Mucosa of rectum (tissue), 2 donors: ENCODE measurements at regions not wholly inside any gene's neighbourhood (a gene's known extent, or its start where the extent isn't known, plus 50 kb on each side); places are given as distances from the start of the nearest gene placed in this dataset.
A peak's percentile ranks its signal among the peaks of the same experiment; 100 is the strongest.

Experiments used
- H3K27ac ChIP-seq, 2 donors: one replicate each; pipeline ENCODE4 v1.7.0; 2013; ENCODE audit warnings: inconsistent platforms in 2 of 2, low read depth in 2 of 2, low read length in 2 of 2
- H3K27me3 ChIP-seq, 2 donors: one replicate each; pipeline ENCODE4 v1.7.0; 2013; ENCODE audit warnings: low read length in 2 of 2; ENCODE audit not compliant: control insufficient read depth in 2 of 2, insufficient read depth in 2 of 2
- H3K36me3 ChIP-seq, 2 donors: one replicate each; pipeline ENCODE4 v1.7.0; 2013; ENCODE audit warnings: low read length in 2 of 2; ENCODE audit not compliant: control insufficient read depth in 2 of 2, insufficient read depth in 2 of 2
- H3K4me1 ChIP-seq, 2 donors: one replicate each; pipeline ENCODE4 v1.7.0; 2013; ENCODE audit warnings: low read length in 2 of 2, mild to moderate bottlenecking in 1 of 2; ENCODE audit not compliant: control insufficient read depth in 2 of 2, insufficient read depth in 2 of 2
- H3K4me3 ChIP-seq, 2 donors: one replicate each; pipeline ENCODE4 v1.7.0; 2013; ENCODE audit warnings: low read length in 2 of 2
- H3K9ac ChIP-seq, 2 donors: one replicate each; pipeline ENCODE4 v1.7.0; 2013; ENCODE audit warnings: low read length in 2 of 2, low read depth in 1 of 2, mild to moderate bottlenecking in 1 of 2
- H3K9me3 ChIP-seq, 2 donors: one replicate each; pipeline ENCODE4 v1.7.0; 2013; ENCODE audit warnings: low read length in 2 of 2; ENCODE audit not compliant: control insufficient read depth in 2 of 2
- donor health status: healthy.
- donor health status: Normal muscosa, but diverticular disease.

DNA sequence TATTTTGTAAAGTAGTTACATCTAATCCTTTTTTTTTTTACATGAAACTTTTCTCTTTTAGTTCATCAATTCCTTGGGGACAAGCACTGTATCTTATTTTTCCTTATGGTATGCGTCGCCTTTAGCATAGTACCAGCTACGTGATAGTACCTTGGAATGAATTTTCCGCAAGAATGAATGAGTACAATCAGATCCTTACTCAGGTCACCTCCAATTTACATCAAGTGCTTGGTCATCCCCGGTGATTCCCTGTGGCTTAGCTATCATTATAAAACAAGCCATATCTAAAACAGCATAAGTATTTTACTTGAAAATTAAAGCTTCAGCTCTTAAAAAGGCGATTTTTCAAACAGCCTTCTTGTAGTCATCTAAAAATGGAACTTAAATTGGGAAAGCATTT, 680.4 kb upstream of the MAP3K7 start:
- H3K4me3 ChIP-seq, result no peak overlapping the region
- no peaks in the 10 kb centered on the region for H3K27me3 ChIP-seq
- H3K27ac ChIP-seq, result no peak overlapping the region
- no peaks in the 10 kb centered on the region for H3K9me3 ChIP-seq
- H3K36me3 ChIP-seq, result no peaks in the 10 kb centered on the region
- H3K9ac ChIP-seq, result no peak overlapping the region
- H3K4me1 ChIP-seq, result no peaks in the 10 kb centered on the region

- Histone ChIP-seq H3K4me1 (no peaks in the 10 kb centered on the region), H3K4me3 (no peak overlapping the region), H3K27me3 (no peaks in the 10 kb centered on the region), H3K9ac (no peak overlapping the region), H3K9me3 (no peaks in the 10 kb centered on the region), H3K27ac (no peak overlapping the region), H3K36me3 (no peaks in the 10 kb centered on the region)
Observed at GRCh38 chr6:91266156-91266555, 679.3 kb upstream of the MAP3K7 start.

GRCh38 chr6:91243436-91243835, 656.6 kb upstream of the MAP3K7 start:
- H3K27me3 ChIP-seq, result no peaks in the 10 kb centered on the region
- no peak overlapping the region for H3K4me3 ChIP-seq
- no peak overlapping the region for H3K9ac ChIP-seq
- no peaks in the 10 kb centered on the region for H3K36me3 ChIP-seq
- H3K4me1 ChIP-seq, result no peaks in the 10 kb centered on the region
- no peaks in the 10 kb centered on the region for H3K9me3 ChIP-seq
- H3K27ac ChIP-seq, result no peak overlapping the region

GRCh38 chr6:91242614-91242949, 655.7 kb upstream of the MAP3K7 start:
- H3K27me3 ChIP-seq, result no peaks in the 10 kb centered on the region
- H3K4me3 ChIP-seq, result peak overlapping the region in 1 of 2 donors; percentile 32
- no peaks in the 10 kb centered on the region for H3K9me3 ChIP-seq
- no peak overlapping the region for H3K27ac ChIP-seq
- no peaks in the 10 kb centered on the region for H3K36me3 ChIP-seq
- H3K9ac ChIP-seq, result no peak overlapping the region
- H3K4me1 ChIP-seq, result no peaks in the 10 kb centered on the region

DNA sequence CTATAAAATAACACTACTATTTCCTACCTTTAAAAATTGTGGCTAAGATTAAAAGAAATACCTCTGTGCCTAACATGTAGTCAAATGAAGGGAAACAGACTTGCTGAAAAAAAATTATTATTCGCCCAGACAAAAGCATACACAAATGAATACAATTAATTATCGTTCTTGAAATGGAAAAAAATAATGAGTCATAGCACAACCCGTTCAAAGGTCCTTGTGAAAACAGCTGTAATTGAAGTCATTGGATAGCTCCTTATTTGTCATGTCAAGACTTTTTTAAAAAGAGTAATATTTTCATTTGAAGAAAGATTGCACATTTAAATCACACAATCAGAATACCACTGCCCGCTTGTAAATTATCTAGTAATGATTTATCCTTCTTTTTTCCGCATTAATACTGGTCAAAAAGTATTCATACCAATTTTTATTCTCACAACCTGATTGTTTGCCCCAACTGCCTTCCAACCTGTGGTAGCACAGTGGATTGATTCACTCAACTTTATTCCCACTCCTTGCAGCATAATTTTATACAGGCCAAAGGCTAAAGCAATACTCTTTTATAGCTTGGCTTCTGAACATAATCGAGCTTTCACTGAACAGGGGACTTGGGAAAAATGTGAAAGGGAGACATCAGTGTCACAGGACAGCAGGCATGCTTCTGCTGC, 655.2 kb upstream of the MAP3K7 start:
- Histone ChIP-seq H3K4me3 (peak overlapping the region in 1 of 2 donors; percentile 32), H3K4me1 (no peaks in the 10 kb centered on the region), H3K9ac (no peak overlapping the region), H3K36me3 (no peaks in the 10 kb centered on the region), H3K9me3 (no peaks in the 10 kb centered on the region), H3K27me3 (no peaks in the 10 kb centered on the region), H3K27ac (no peak overlapping the region)

GRCh38 chr6:91240878-91241603, 654.2 kb upstream of the MAP3K7 start:
- no peaks in the 10 kb centered on the region for H3K27me3 ChIP-seq

DNA sequence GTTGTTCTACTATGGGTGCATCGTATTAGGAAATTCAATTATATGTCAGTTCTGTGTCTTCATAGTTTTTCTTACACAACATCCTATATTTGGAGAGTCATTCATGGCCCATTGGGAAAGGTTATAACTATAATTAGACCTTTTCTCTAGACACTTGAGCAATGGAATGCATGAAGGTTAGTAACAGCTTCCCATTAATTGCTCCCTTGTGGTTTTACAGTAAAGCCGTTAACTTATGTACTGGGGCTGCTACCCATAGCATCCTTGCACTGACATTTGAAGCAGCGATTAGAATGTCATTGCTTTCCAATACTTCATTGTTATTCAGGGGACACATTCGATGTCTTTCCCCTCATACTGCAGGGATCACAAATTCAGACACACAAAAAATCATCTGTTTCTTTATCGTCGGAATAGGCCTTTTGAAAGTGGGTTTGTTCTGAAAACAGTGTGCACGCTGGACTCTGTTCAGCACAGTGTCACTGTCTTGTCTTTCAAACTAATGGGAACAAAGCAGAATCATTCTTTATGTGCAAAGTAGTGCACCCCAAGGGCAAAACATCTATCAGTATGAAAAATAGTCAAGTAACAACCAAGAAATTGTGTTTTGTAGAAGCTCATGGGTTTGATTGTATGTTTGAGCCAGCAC, 634.3 kb upstream of the MAP3K7 start:
- Histone ChIP-seq H3K9ac (no peak overlapping the region), H3K27ac (no peak overlapping the region)

More at GRCh38 chr6:91240878-91241603, 654.2 kb upstream of the MAP3K7 start:
- Histone ChIP-seq H3K9ac (no peak overlapping the region), H3K27ac (no peak overlapping the region), H3K9me3 (no peaks in the 10 kb centered on the region), H3K4me3 (no peak overlapping the region), H3K36me3 (no peaks in the 10 kb centered on the region), H3K4me1 (no peaks in the 10 kb centered on the region)

GRCh38 chr6:91213229-91213901, 626.5 kb upstream of the MAP3K7 start:
- no peak overlapping the region for H3K9ac ChIP-seq
- H3K4me1 ChIP-seq, result no peaks in the 10 kb centered on the region
- H3K36me3 ChIP-seq, result no peaks in the 10 kb centered on the region
- H3K27ac ChIP-seq, result no peak overlapping the region
- H3K9me3 ChIP-seq, result no peaks in the 10 kb centered on the region
- H3K27me3 ChIP-seq, result no peaks in the 10 kb centered on the region
- no peak overlapping the region for H3K4me3 ChIP-seq

More for the DNA sequence above, 634.3 kb upstream of the MAP3K7 start:
- H3K4me3 ChIP-seq, result no peak overlapping the region
- H3K36me3 ChIP-seq, result no peaks in the 10 kb centered on the region
- H3K9me3 ChIP-seq, result no peaks in the 10 kb centered on the region
- H3K27me3 ChIP-seq, result no peaks in the 10 kb centered on the region
- no peaks in the 10 kb centered on the region for H3K4me1 ChIP-seq

DNA sequence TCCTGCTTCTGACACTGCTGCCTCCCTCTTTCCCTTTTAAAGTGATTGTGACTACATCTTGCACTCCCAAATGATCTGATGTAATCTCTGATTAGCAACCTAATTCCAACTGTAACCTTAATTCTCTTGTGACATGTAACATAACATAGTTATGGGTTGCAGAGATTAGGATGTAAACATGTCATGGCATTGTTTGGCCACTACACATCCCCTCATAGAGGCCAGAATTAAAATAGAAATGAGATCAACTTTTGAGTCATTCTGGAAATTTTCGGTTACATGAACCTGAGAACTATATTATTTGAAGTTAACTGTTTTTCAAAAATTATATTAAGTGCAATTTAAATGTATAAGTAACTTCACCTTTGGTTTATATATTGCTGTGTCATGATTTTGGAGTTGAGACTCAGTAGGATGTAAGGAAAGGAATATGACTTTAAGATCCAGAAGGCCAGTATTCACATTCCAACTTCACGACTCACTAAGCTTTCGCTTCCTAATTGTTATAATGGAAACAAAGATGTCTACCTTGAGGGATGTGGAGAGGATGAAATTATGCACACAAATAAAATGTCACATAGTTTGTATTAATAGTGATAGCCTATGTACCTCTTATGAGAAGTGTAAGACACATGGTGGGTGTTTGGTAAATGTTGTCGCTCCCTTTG, 611.9 kb upstream of the MAP3K7 start:
- Histone ChIP-seq H3K4me3 (no peak overlapping the region), H3K36me3 (no peaks in the 10 kb centered on the region), H3K4me1 (no peaks in the 10 kb centered on the region), H3K9me3 (no peaks in the 10 kb centered on the region), H3K9ac (no peak overlapping the region), H3K27me3 (no peaks in the 10 kb centered on the region), H3K27ac (no peak overlapping the region)
